Endodermal cell (in vitro differentiated cells): ENCODE measurements at regions not wholly inside any gene's neighbourhood (a gene's known extent, or its start where the extent isn't known, plus 50 kb on each side); places are given as distances from the start of the nearest gene placed in this dataset.

Source experiments
- DNase-seq: peaks from one replicate; pipeline ENCODE4 v3.0.0-alpha.2; 2017
- H3K27ac ChIP-seq: 2 replicates; pipeline ENCODE4 v1.5.1; 2013; ENCODE audit warnings: mild to moderate bottlenecking, low read depth, low read length, moderate library complexity
- H3K27me3 ChIP-seq: 2 replicates; pipeline ENCODE4 v1.6.1; 2013; ENCODE audit warnings: mild to moderate bottlenecking, low read length, moderate library complexity; ENCODE audit not compliant: insufficient read depth, control insufficient read depth, poor library complexity, severe bottlenecking
- H3K36me3 ChIP-seq: 2 replicates; pipeline ENCODE4 v1.7.0; 2013; ENCODE audit warnings: mild to moderate bottlenecking, low read length, moderate library complexity; ENCODE audit not compliant: control insufficient read depth, insufficient read depth
- H3K4me1 ChIP-seq: one replicate; pipeline ENCODE4 v1.7.0; 2013; ENCODE audit warnings: low read length; ENCODE audit not compliant: control insufficient read depth, insufficient read depth
- H3K4me3 ChIP-seq: 2 replicates; pipeline ENCODE4 v1.5.1; 2013; ENCODE audit warnings: mild to moderate bottlenecking, low read length, moderate library complexity
- H3K9ac ChIP-seq: 2 replicates; pipeline ENCODE4 v1.6.1; 2013; ENCODE audit warnings: mild to moderate bottlenecking, low read length, moderate library complexity; ENCODE audit not compliant: poor library complexity, severe bottlenecking; ENCODE audit errors: extremely low read depth
- H3K9me3 ChIP-seq: 2 replicates; pipeline ENCODE4 v1.6.1; 2013; ENCODE audit warnings: mild to moderate bottlenecking, low read length, moderate library complexity; ENCODE audit not compliant: control insufficient read depth
- H3K27ac Mint-ChIP-seq: 2 replicates; pipeline ENCODE4 v1.8.0; 2020; ENCODE audit warnings: mixed read lengths
- H3K27me3 Mint-ChIP-seq: 2 replicates; pipeline ENCODE4 v1.8.0; 2021; ENCODE audit warnings: mild to moderate bottlenecking, mixed read lengths; ENCODE audit not compliant: insufficient read depth
- H3K36me3 Mint-ChIP-seq: 2 replicates; pipeline ENCODE4 v1.8.0; 2020; ENCODE audit warnings: low read depth, mixed read lengths
- H3K4me1 Mint-ChIP-seq: 2 replicates; pipeline ENCODE4 v1.8.0; 2020; ENCODE audit warnings: mixed read lengths
- H3K4me3 Mint-ChIP-seq: 2 replicates; pipeline ENCODE4 v1.8.0; 2020; ENCODE audit warnings: mild to moderate bottlenecking, moderate library complexity, mixed read lengths
- H3K9me3 Mint-ChIP-seq: 2 replicates; pipeline ENCODE4 v1.8.0; 2020; ENCODE audit warnings: mild to moderate bottlenecking, mixed read lengths
- WGBS, 2 experiments: methylation state at CpG; one replicate each; pipeline versions ENCODE4 v1.1.5 to v1.1.7; 2013; ENCODE audit warnings: missing lambda C conversion rate in 2 of 2, mixed read lengths in 1 of 2; ENCODE audit not compliant: insufficient coverage in 1 of 2, insufficient read length in 1 of 2; 5-methylcytosine and 5-hydroxymethylcytosine counted together
- TF ChIP-seq, protein P1 (sequence below): fragments of 200-600 bp; sonication (generic); conservative IDR thresholded peaks from 2 replicates; pipeline ENCODE4 v1.5.0; 2021; ENCODE audit warnings: antibody characterized with exemption, mild to moderate bottlenecking

GRCh38 chr1:166703726-166704462, 135.4 kb upstream of the POGK start:
- Histone ChIP-seq H3K9ac (no peak overlapping the region), H3K9me3 (peaks cover 5% of the 10 kb centered on the region), H3K27ac (no peak overlapping the region), H3K27me3 (no peaks in the 10 kb centered on the region), H3K4me3 (peak overlapping the region; percentile 36), H3K4me1 (peaks cover 4% of the 10 kb centered on the region), H3K36me3 (no peaks in the 10 kb centered on the region)
- Mint-ChIP-seq H3K27me3 (no peaks in the 10 kb centered on the region), H3K4me3 (no peak overlapping the region), H3K27ac (no peak overlapping the region), H3K4me1 (peaks cover 20% of the 10 kb centered on the region), H3K36me3 (no peaks in the 10 kb centered on the region), H3K9me3 (peaks cover 3% of the 10 kb centered on the region)
- DNase-seq, result no peak
- TF ChIP-seq, protein P1, sequence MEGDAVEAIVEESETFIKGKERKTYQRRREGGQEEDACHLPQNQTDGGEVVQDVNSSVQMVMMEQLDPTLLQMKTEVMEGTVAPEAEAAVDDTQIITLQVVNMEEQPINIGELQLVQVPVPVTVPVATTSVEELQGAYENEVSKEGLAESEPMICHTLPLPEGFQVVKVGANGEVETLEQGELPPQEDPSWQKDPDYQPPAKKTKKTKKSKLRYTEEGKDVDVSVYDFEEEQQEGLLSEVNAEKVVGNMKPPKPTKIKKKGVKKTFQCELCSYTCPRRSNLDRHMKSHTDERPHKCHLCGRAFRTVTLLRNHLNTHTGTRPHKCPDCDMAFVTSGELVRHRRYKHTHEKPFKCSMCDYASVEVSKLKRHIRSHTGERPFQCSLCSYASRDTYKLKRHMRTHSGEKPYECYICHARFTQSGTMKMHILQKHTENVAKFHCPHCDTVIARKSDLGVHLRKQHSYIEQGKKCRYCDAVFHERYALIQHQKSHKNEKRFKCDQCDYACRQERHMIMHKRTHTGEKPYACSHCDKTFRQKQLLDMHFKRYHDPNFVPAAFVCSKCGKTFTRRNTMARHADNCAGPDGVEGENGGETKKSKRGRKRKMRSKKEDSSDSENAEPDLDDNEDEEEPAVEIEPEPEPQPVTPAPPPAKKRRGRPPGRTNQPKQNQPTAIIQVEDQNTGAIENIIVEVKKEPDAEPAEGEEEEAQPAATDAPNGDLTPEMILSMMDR, result no peak
- WGBS, 2 experiments, result 96 to 100% methylated on average over 2 to 4 of the region's 4 CpGs

- WGBS, 2 experiments, result 66 to 75% methylated on average over 3 of the region's 3 CpGs
- H3K36me3 Mint-ChIP-seq, result no peaks in the 10 kb centered on the region
Measured at GRCh38 chr1:166705376-166706289, 133.6 kb upstream of the POGK start.

DNA sequence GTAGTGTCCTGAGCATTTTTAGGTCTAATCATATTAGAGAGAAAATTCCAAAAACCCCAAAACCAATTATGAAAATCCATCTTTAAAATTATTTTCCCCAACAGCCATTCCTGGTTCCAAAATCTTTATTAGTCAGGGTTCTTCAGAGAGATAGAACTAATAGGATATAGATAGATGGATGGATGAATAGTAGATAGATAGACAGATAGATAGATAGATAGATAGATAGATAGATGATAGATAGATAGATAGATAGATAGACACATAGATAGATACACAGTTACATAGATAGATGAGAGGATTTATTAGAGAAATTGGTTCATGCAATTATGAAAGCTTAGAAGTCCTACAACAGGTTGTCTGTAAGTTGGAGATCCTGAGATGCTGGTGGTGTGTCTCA, 122.7 kb upstream of the POGK start:
- H3K9ac ChIP-seq, result no peak overlapping the region
- Mint-ChIP-seq H3K9me3 (peaks cover 32% of the 10 kb centered on the region), H3K27me3 (no peaks in the 10 kb centered on the region), H3K36me3 (no peaks in the 10 kb centered on the region), H3K27ac (no peak overlapping the region), H3K4me1 (no peaks in the 10 kb centered on the region), H3K4me3 (no peak overlapping the region)
- peaks cover 29% of the 10 kb centered on the region for H3K9me3 ChIP-seq
- H3K4me1 ChIP-seq, result no peaks in the 10 kb centered on the region
- DNase-seq, result no peak
- H3K4me3 ChIP-seq, result no peak overlapping the region
- TF ChIP-seq, protein P1, result no peak
- no peaks in the 10 kb centered on the region for H3K36me3 ChIP-seq
- H3K27me3 ChIP-seq, result no peaks in the 10 kb centered on the region
- no peak overlapping the region for H3K27ac ChIP-seq

More at GRCh38 chr1:166705376-166706289, 133.6 kb upstream of the POGK start:
- H3K4me1 Mint-ChIP-seq, result peaks cover 20% of the 10 kb centered on the region
- TF ChIP-seq, protein P1, result no peak
- no peak overlapping the region for H3K9ac ChIP-seq
- no peaks in the 10 kb centered on the region for H3K27me3 Mint-ChIP-seq
- H3K27me3 ChIP-seq, result no peaks in the 10 kb centered on the region
- no peak overlapping the region for H3K27ac ChIP-seq
- H3K9me3 Mint-ChIP-seq, result peaks cover 8% of the 10 kb centered on the region
- peaks cover 5% of the 10 kb centered on the region for H3K9me3 ChIP-seq
- DNase-seq, result no peak
- H3K27ac Mint-ChIP-seq, result no peak overlapping the region
- H3K4me1 ChIP-seq, result no peaks in the 10 kb centered on the region
- no peak overlapping the region for H3K4me3 Mint-ChIP-seq
- no peaks in the 10 kb centered on the region for H3K36me3 ChIP-seq
- peak overlapping the region; percentile 47 for H3K4me3 ChIP-seq
